ENCODE measurements at regions not wholly inside any gene's neighbourhood (a gene's known extent, or its start where the extent isn't known, plus 50 kb on each side); places are given as distances from the start of the nearest gene placed in this dataset.

- DNase-seq (ENCODE audit: low read depth, low spot score), result no peak
These were observed 891.9 kb downstream of the SQOR start for GRCh38 chr15:46526726-46527110.

- DNase-seq (ENCODE audit: low read depth, low spot score), result no peak
These were observed 908.8 kb downstream of the SQOR start for GRCh38 chr15:46543626-46544025.

- DNase-seq (ENCODE audit: low read depth, low spot score), result no peak
These were observed 914.2 kb downstream of the SQOR start for GRCh38 chr15:46548989-46549388.

GRCh38 chr15:46552316-46552715, 917.5 kb downstream of the SQOR start:
- no peak for DNase-seq (ENCODE audit: low read depth, low spot score)

GRCh38 chr15:46555547-46555946, 920.7 kb downstream of the SQOR start:
- DNase-seq (ENCODE audit: low read depth, low spot score), result no peak

- DNase-seq (ENCODE audit: low read depth, low spot score), result no peak
These were observed 921.2 kb downstream of the SQOR start for GRCh38 chr15:46556010-46556409.

GRCh38 chr15:46556559-46557379, 921.9 kb downstream of the SQOR start:
- DNase-seq (ENCODE audit: low read depth, low spot score), result no peak

GRCh38 chr15:46567968-46568367, 933.1 kb downstream of the SQOR start:
- no peak for DNase-seq (ENCODE audit: low read depth, low spot score)

GRCh38 chr15:46569781-46570180, 935.0 kb downstream of the SQOR start:
- no peak for DNase-seq (ENCODE audit: low read depth, low spot score)

GRCh38 chr15:46576646-46577395, 942.0 kb downstream of the SQOR start:
- no peak for DNase-seq (ENCODE audit: low read depth, low spot score)

- no peak for DNase-seq (ENCODE audit: low read depth, low spot score)
These were observed 942.9 kb downstream of the SQOR start for GRCh38 chr15:46577767-46578166.

GRCh38 chr15:46580487-46580886, 945.7 kb downstream of the SQOR start:
- DNase-seq (ENCODE audit: low read depth, low spot score), result no peak

- no peak for DNase-seq (ENCODE audit: low read depth, low spot score)
These were observed 946.1 kb downstream of the SQOR start for GRCh38 chr15:46580924-46581323.

GRCh38 chr15:46589088-46589487, 954.3 kb downstream of the SQOR start:
- DNase-seq (ENCODE audit: low read depth, low spot score), result no peak

GRCh38 chr15:46591462-46591861, 956.6 kb downstream of the SQOR start:
- no peak for DNase-seq (ENCODE audit: low read depth, low spot score)

- no peak for DNase-seq (ENCODE audit: low read depth, low spot score)
These were observed 960.2 kb downstream of the SQOR start for GRCh38 chr15:46595016-46595415.

GRCh38 chr15:46607077-46607476, 972.2 kb downstream of the SQOR start:
- no peak for DNase-seq (ENCODE audit: low read depth, low spot score)

GRCh38 chr15:46616033-46616432, 981.2 kb downstream of the SQOR start:
- DNase-seq (ENCODE audit: low read depth, low spot score), result no peak

GRCh38 chr15:46617507-46617906, 982.7 kb downstream of the SQOR start:
- no peak for DNase-seq (ENCODE audit: low read depth, low spot score)

- DNase-seq (ENCODE audit: low read depth, low spot score), result no peak
These were observed 984.2 kb downstream of the SQOR start for GRCh38 chr15:46618984-46619383.

GRCh38 chr15:46620392-46621013, 985.7 kb downstream of the SQOR start:
- DNase-seq (ENCODE audit: low read depth, low spot score), result no peak

- no peak for DNase-seq (ENCODE audit: low read depth, low spot score)
These were observed 988.0 kb downstream of the SQOR start for GRCh38 chr15:46622851-46623250.

- no peak for DNase-seq (ENCODE audit: low read depth, low spot score)
These were observed 1001.4 kb downstream of the SQOR start for GRCh38 chr15:46636206-46636605.

Measured in brain pericyte (primary cell).